Body of pancreas (tissue), 4 donors: ENCODE measurements at regions not wholly inside any gene's neighbourhood (a gene's known extent, or its start where the extent isn't known, plus 50 kb on each side); places are given as distances from the start of the nearest gene placed in this dataset.

Experiments
- ATAC-seq: fragments of 150-250 bp; one replicate; pipeline ENCODE4 v1.9.1; 2016
- DNase-seq, 4 donors: peaks; one replicate each; pipeline ENCODE4 v3.0.0-alpha.2; 2019
- H3K27ac ChIP-seq, 4 donors: fragments of 200-600 bp; sonication (generic); 1 replicate in 3 of 4; 2 replicates in 1 of 4; pipeline versions ENCODE4 v1.5.1 to v1.6.1; 2016 to 2019; ENCODE audit warnings: mild to moderate bottlenecking in 1 of 4, mixed read lengths in 1 of 4, moderate library complexity in 1 of 4
- H3K27me3 ChIP-seq, 2 donors: fragments of 200-600 bp; sonication (generic); one replicate each; pipeline ENCODE4 v1.6.0; 2016; ENCODE audit warnings: mild to moderate bottlenecking in 1 of 2
- H3K36me3 ChIP-seq, 2 donors: fragments of 200-600 bp; sonication (generic); replicated peaks in 1 of 2; 2 replicates each; pipeline ENCODE4 v1.5.1; 2016; ENCODE audit warnings: low read depth in 2 of 2; ENCODE audit not compliant: insufficient read depth in 1 of 2
- H3K4me1 ChIP-seq: fragments of 200-600 bp; sonication (generic); one replicate; pipeline ENCODE4 v1.6.0; 2016
- H3K4me3 ChIP-seq, 2 donors: fragments of 200-600 bp; sonication (generic); 1 replicate in 1 of 2; 2 replicates in 1 of 2; pipeline ENCODE4 v1.5.1; 2016 to 2019
- H3K9me3 ChIP-seq, 3 donors: fragments of 200-600 bp; sonication (generic); 1 replicate in 2 of 3; 2 replicates in 1 of 3; pipeline ENCODE4 v1.5.1; 2016
- CTCF ChIP-seq, 7 experiments: fragments of 450-650 bp in 4 of 7; fragments of 200-600 bp in 3 of 7; sonication (generic) in 3 of 7; IDR thresholded peaks; one replicate each; pipeline ENCODE4 v1.5.1; 2016 to 2019; ENCODE audit warnings: antibody characterized with exemption in 7 of 7
- POLR2A ChIP-seq, 3 donors: fragments of 450-650 bp; IDR thresholded peaks; one replicate each; pipeline ENCODE4 v1.6.1; 2016; ENCODE audit warnings: antibody characterized with exemption in 3 of 3, mild to moderate bottlenecking in 2 of 3
- WGBS, 2 donors: methylation state at CpG; one replicate each; pipeline ENCODE4 v1.1.5; 2017; 5-methylcytosine and 5-hydroxymethylcytosine counted together
- intact Hi-C: fragments of 100-400 bp; cut with DNase I; formaldehyde crosslinking; loops from one replicate; pipeline ENCODE4 v1.15.1; 2023

- DNase-seq (no peak), ATAC-seq (no peak)
- intact Hi-C loops = no loop called here
- peaks cover 0 to 8% (median 0%) of the 10 kb centered on the region in 3 donors for H3K9me3 ChIP-seq
- no peak overlapping the region for H3K27ac ChIP-seq
- TF ChIP-seq POLR2A (IDR thresholded peaks at IDR 0.05) (no peak), CTCF (IDR thresholded peaks at IDR 0.05) (no peak)
- WGBS, 2 donors = 88 to 90% methylated on average over 4 of the region's 4 CpGs
- H3K4me3 ChIP-seq = no peak overlapping the region
- no peaks in the 10 kb centered on the region for H3K36me3 ChIP-seq
- peaks cover 13% of the 10 kb centered on the region for H3K4me1 ChIP-seq
- no peaks in the 10 kb centered on the region for H3K27me3 ChIP-seq
Observed at GRCh38 chr2:172198361-172198760, 95.7 kb upstream of the DLX2 start.

- intact Hi-C loops = no loop called here
- TF ChIP-seq CTCF (IDR thresholded peaks at IDR 0.05) (no peak), POLR2A (IDR thresholded peaks at IDR 0.05) (no peak)
- Histone ChIP-seq H3K4me1 (peaks cover 13% of the 10 kb centered on the region), H3K9me3 (peaks cover 0 to 8% (median 0%) of the 10 kb centered on the region in 3 donors), H3K27me3 (no peaks in the 10 kb centered on the region), H3K36me3 (no peaks in the 10 kb centered on the region), H3K27ac (no peak overlapping the region), H3K4me3 (no peak overlapping the region)
- WGBS, 2 donors = 76 to 100% methylated on average over 1 of the region's 1 CpG
- ATAC-seq (no peak), DNase-seq (no peak)
Observed at GRCh38 chr2:172198908-172199307, 96.2 kb upstream of the DLX2 start.

GRCh38 chr2:172200495-172201085, 97.9 kb upstream of the DLX2 start:
- intact Hi-C loops = no loop called here
- TF ChIP-seq CTCF (IDR thresholded peaks at IDR 0.05) (peak in 6 of 7 experiments; percentile 22 to 46 (median 40)), POLR2A (IDR thresholded peaks at IDR 0.05) (no peak)
- no peaks in the 10 kb centered on the region for H3K36me3 ChIP-seq
- ATAC-seq (no peak), DNase-seq (peak in 3 of 4 donors; percentile 25 to 56 (median 31))
- peaks cover 0 to 8% (median 0%) of the 10 kb centered on the region in 3 donors for H3K9me3 ChIP-seq
- 60 to 70% methylated on average over 2 of the region's 2 CpGs for WGBS, 2 donors
- no peaks in the 10 kb centered on the region for H3K27me3 ChIP-seq
- H3K4me1 ChIP-seq = peaks cover 13% of the 10 kb centered on the region
- no peak overlapping the region for H3K27ac ChIP-seq
- H3K4me3 ChIP-seq = no peak overlapping the region

GRCh38 chr2:172204309-172204708, 101.6 kb upstream of the DLX2 start:
- Histone ChIP-seq H3K27ac (no peak overlapping the region), H3K9me3 (peaks cover 0 to 8% (median 0%) of the 10 kb centered on the region in 3 donors), H3K4me3 (no peak overlapping the region), H3K36me3 (no peaks in the 10 kb centered on the region), H3K27me3 (no peaks in the 10 kb centered on the region), H3K4me1 (no peaks in the 10 kb centered on the region)
- intact Hi-C loops = no loop called here
- DNase-seq (no peak), ATAC-seq (no peak)
- TF ChIP-seq CTCF (IDR thresholded peaks at IDR 0.05) = no peak
- no peak for TF ChIP-seq POLR2A (IDR thresholded peaks at IDR 0.05)
- WGBS, 2 donors = 89 to 91% methylated on average over 7 of the region's 7 CpGs

- no peak for ATAC-seq
- H3K27ac ChIP-seq = no peak overlapping the region
- no peak for DNase-seq
- TF ChIP-seq POLR2A (IDR thresholded peaks at IDR 0.05) (no peak), CTCF (IDR thresholded peaks at IDR 0.05) (no peak)
- no peaks in the 10 kb centered on the region for H3K4me1 ChIP-seq
- H3K4me3 ChIP-seq = no peak overlapping the region
- H3K9me3 ChIP-seq = peaks cover 0 to 8% (median 0%) of the 10 kb centered on the region in 3 donors
- intact Hi-C loops = no loop called here
- no peaks in the 10 kb centered on the region for H3K27me3 ChIP-seq
- H3K36me3 ChIP-seq = no peaks in the 10 kb centered on the region
- 84 to 100% methylated on average over 2 of the region's 2 CpGs for WGBS, 2 donors
Observed at GRCh38 chr2:172204762-172205161, 102.1 kb upstream of the DLX2 start.
